HG03175 (cell line): ENCODE measurements at regions not wholly inside any gene's neighbourhood (a gene's known extent, or its start where the extent isn't known, plus 50 kb on each side); places are given as distances from the start of the nearest gene placed in this dataset.

Experiments
- ATAC-seq: cut with Tn5 transposase; IDR thresholded peaks from one replicate; pipeline ENCODE4 v1.9.1; 2021; ENCODE audit warnings: mild to moderate bottlenecking, moderate library complexity; ENCODE audit not compliant: unreplicated experiment

DNA sequence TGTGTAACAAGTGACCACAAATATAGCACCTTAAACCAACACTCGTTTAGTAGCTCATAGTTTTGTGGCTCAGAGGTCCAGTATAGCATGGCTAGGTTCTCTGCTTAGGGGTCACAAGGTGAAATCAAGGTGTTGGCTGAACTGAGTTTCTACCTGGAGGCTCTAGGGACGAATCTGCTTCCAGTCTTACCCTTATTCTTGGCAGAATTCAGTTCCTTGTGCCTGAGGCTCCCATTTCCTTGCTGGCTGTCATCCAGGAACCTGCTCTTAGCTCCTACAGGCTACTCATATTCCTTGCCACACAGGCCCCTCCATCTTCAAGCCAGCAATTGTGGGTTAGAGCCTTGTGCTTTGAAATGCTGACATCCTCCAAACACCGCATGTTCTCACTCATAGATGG, 212.3 kb upstream of the CDH13 start:
- no peak for ATAC-seq

DNA sequence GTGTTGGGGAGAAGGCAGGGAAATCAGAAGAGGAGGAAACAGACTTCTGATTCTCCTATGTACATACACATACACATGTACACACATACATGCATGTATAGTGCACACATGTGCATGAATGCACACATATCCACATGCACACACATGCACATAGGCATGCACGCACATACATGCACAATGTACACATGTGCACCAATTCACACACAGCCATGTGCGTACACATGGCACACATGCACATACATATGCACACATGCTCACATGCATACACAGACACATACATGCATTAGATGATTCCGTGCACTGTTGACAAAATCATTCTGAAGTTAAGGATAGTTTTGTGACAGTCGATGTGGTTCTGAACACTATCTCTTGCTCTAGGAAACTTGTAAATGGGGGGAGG, 214.0 kb upstream of the CDH13 start:
- no peak for ATAC-seq

DNA sequence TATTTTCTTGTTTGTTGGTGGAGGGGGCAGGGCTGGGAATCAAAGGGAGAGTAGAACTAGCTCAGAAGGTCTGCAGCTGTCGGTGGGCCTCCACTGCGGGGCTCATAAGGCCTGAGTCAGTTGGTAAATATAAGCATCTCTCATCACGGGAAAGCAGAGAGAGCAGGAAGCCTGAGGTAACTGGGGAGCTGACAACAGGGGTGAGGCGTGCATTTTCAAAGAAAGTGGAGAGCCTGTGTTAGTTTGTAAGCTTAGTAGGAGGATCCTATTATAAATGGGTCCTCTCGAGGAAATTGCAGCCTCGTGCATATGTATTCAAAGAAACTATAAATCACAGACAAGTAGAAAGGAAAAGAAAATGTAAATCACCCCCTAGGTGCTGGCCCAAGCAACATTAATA, 221.0 kb upstream of the CDH13 start:
- no peak for ATAC-seq

DNA sequence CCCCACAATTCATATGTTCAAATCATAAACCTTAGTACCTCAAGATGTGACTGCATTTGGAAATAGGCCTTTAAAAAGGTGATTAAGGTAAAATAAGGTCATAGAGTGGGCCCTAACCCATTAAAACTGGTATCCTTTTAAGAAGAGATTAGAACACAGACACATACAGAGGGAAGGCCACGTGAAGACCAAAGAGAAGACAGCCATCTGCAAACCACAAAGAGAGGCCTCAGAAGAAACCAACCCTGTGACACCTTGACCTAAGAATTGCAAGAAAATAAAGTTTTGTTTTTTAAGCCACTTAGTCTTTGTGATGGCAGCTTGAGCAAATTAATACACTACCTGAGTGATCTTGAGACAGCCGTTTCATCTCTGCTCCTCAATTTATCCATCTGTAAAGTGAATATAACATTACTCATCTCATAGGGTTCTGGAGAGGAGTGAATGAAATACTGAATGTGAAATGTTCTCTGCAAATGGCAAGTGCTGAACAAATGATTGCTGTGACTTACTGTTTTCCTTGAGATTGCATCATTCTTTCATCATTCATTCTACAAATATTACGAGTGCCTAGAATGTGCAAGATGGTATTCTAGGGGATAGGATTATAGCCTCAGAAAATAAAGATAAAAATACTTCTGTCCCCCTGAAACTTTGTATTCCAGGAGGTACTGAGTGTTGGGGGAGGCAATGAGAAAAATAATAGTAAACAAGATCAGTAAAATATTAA, 222.0 kb upstream of the CDH13 start:
- no peak for ATAC-seq

DNA sequence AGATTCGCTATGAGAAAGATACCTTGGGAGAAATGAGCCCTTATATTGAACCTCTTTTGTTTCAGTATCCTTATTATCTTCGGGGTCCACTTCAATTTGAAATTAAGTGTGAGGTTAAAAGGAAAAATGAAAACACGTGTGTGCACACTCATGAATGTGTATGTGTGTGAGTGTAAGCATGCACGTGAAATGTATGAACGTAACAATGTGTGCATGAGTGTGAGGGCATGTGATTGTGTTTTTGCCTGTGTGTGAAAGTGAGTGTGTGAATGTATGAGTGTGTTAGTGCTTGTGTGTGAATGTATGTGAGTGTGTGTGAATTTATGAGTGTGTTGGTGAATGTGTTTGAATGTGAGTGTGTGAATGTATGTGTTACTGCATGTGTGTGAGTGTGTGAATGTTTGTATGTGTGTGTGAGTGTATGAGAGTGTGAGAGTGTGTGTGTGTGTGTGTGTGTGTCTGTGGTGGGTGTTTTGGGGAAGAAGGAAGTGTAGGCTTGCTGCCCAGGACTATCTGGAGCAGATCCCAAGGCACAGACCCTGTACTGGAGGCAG, 224.0 kb upstream of the CDH13 start:
- no peak for ATAC-seq

DNA sequence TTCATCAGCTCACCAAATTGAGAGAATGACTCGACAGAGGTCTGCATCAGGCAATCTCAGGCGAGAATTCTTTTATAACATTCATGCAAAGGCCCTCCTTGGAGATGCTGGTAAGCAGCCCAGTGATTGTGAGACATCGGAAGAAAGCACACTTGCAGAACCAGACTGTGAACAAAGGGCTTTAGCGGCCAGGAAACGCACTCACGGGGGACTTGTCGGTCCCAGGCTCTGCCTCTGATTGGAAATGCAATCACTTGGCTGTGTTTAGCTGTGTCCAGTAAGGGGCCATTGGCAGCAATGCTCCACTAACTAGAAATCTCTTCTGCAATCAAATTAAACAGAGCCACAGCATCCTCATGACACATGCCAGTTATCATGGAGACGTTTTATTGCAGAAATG, 226.7 kb upstream of the CDH13 start:
- no peak for ATAC-seq

DNA sequence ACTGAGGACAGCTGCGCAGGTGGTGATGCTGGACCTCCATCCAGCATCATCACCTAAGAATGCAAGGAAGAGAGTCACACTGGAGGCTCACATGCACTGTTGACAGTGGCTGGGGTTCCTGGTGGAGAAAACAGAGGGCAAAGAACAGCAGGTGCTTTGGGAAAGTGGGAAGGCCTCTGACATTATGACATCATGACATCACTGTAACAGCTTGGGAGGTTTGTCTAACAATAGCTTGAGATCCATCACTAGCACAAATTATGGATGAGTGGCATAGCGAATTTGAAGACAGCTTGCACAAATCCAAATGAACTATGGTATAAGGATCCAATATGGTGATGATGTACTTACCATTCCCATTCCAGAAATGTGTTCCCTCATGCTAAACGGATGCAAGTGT, 226.5 kb upstream of the MPHOSPH6 start:
- ATAC-seq, result no peak

DNA sequence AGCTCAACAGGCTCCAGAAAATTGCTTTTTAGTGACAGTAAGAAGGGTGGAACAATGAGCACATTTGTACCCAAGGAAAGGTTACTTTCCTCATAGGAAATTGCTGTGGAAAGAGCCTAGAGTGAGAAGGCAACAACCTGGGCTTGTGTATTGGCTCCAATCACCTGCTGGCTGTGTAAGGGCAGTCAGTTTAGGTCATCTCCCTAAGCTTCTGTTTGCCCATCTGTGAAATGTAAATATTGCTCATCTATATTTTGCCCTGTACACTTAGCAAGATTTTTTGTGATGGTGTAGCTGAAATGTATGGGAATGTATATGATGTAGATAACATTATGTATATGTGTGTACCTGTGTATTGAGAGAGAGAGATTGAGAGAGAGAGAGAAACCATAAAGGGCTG, 225.2 kb upstream of the MPHOSPH6 start:
- no peak for ATAC-seq

DNA sequence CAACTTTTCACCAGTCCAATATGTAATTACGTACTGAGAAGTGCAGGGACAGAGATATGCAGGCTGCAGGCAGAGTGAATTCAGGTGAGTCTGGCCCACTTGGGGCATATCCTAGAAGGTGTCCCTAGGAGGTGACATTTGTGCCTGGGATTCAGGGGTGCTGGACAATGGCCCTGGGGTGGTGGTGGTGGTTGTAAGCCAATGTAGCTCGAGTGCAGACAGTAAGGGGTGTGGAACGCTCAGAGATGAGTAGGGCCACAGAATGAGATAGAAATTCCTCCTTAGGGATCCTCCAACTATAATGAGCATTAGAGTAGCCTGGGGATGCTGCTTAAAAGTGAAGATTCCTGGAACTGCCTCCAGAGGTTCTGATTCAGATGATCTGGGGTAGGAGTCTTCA, 221.7 kb upstream of the MPHOSPH6 start:
- no peak for ATAC-seq

DNA sequence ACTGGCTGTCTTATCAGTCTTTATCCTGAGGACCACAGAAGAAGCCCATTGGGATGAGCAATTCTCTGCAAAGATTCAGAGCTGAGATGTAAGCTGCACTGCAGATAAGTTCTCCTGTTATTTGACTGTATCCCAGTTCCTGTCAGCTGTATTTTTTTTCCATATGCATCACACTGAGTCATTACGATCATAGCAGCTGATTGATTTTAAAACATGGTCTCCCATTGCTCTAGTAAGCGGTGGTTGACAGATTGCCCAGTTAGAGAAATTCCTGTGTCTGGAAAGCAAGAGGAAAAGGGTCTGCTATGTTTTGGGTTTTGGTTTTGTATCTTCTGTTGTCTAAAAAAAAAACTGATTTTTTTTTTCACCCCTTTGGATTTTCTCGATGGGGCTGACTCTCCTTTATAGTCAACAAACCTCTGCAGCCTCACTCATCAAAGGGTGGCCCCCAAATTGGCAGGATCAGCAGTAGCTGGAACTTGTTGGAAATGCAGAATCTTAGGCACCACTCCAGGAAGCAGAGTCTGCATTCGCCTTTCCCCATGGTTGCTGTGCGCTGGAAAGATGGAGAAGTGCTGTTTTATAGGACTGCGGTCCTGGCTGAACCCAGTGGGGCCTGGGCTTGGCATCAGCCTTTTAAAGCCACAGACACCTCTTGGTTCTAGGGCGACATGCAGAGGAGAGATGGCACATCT, 220.1 kb upstream of the MPHOSPH6 start:
- ATAC-seq, result no peak

DNA sequence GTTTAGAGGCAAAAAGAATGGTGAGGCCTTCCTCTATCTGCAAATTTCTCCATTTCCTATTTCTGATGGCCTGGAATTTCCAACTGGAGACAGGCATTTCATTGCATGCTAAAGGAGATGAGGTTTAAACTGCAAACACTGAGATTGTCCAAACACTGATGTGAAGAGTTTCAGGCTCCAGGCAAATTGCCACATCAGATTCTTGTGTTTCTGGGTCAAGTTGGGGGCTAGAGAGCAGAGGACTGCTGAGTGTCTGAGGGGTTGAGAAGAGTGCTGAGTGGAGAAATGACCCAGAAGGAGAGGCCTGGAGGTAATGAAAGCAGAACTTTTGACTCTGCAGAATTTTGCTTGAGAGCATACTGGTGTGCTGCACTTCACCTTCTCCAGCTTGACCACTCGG, 216.7 kb upstream of the MPHOSPH6 start:
- ATAC-seq, result no peak

DNA sequence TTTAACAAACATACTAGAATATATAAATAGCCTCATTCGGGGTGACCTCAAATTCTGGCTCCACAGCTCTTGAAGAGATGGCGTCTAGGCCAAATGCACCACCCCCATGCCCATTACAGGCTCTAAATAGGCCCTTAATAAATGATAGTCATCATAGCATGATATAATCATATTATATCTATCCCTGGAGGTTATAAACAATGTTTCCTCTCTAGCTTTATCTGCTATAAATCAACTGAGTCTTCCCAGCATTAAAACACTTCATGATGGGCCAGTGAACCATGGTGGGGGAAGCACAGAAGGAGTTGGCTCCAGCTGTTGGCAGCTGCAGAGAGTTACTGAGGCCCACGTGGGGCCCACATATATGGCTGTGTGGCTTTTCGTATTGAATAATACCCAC, 214.9 kb upstream of the MPHOSPH6 start:
- no peak for ATAC-seq

DNA sequence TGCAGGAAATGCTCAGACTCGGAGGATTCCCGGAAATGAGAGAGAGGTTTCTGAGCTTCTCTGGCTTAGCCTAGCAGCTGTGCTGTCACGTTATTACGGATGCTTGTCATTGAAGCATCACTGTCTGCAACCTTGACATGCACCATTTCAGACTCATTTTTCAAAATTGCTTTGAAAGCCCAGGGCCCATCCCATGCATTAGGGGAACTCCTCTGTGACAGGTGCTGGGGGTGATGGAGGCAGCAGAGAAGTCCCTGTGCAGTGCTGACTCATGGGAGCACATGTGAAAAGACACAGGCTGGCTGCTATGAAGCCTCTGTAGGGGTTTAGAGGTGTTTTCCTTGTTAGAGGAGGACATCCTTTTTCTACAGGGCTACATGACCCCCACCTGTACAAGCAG, 214.0 kb upstream of the MPHOSPH6 start:
- no peak for ATAC-seq

DNA sequence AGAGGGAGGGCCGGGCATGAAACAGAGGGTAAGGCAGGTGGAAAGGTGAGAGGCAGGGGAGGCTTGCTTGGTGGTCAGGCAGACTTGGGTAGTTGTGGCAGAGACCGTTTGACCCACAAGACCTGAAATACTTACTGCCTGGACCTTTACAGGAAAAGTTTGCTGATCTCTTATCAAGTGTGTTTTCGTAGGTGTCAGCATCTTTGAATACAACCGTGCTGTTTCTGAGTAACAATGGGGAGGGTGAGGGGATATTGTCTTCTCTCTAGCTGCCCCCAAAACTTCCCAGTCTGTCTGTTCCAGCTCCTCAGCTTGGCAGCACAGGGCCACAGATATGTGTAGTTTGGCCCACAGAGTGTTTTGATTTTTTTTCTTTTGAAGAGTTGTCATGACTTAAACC, 212.5 kb upstream of the MPHOSPH6 start:
- no peak for ATAC-seq

DNA sequence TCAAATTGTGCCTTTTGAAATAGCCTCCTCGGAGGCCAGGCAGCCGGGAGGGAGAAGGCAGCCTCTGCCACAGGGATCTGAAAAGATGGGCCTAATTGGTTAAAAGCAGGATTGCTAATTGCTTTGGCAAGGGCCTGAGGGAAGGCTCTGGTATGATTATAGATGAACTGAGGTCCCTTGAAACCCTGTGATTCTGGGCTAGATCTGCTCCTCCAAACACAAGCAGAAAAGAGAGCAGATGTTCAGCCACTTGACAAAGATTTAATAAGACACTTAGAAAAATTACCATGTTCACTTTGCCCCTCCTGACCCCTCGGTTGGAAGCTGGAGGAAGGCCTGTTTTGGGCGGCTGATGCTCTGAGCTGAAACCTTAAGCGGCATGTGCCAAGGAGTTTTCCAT, 209.5 kb upstream of the MPHOSPH6 start:
- no peak for ATAC-seq

DNA sequence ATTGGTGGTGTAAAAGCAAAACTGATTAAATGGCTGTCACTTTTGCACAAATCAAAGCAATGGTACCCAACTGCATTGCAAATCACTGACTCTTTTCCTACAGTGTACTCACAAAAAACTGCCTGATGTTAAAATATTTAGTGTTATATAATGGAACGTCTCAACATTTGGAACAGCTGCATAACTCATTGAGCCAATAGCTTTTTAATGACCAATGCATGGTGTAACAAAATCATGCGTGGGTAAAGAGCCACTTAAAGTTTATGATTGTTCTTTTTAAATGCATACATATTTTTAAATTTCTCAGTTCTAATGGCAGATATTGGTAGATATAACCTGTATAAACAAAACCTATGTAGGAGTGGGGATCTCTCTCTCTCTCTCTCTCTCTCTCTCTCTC, 204.0 kb upstream of the MPHOSPH6 start:
- ATAC-seq, result no peak

DNA sequence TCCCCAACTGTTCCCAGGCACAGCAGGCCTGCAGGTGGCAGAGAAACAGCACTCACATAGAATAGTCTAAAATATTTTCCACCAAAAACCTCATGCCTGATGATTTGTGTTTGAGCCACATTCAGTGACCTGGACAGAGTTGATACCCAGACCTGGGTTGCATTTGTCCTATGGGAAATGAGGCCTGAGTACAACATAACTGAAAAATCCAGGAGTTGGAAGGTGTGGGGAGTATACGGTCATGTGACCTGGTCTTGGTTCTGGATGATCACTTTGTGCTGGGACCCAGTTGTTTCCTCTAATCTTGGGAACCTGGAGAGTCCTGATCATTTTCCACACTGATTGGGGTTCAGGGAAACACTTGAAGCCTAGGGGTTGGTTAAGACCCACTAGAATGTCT, 200.3 kb upstream of the MPHOSPH6 start:
- ATAC-seq, result no peak

DNA sequence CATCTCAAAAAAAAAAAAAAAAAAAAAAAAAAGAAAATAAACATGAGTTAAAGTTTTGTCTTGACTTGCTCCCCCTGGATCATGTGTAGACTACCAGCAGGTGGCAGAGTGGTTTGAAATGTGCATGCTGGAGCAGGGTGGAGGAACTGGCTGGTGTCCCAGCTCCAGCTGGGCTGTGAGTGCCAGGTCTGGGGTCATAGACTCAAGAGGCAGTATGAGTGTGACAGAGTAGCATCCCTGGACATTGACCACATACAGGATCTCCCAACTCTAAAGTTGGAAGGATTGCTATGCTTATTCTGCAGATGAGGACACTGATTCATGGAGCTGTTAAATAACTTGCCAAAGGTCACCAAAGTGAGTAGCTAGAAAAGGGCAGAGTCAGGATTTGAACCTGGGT, 198.0 kb upstream of the MPHOSPH6 start:
- ATAC-seq, result no peak

DNA sequence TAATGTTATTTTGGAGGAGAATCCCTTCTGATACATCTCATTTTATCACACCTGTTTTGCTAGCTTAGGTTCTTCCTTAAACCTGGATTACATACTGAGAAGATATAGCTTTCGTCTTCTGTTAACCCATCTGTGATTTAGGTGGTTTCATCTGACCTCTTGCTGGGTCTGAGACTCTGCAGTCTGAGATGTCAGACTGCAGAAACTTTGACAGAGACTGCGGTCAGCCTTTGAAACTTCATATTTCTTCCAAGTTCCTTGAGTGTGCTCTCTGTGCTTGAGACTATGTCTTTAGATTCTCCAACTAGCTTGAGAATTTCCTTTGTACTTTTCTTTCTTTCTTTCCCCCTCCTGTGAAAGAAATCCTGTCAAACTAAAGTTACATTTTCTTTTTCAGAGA, 196.4 kb upstream of the MPHOSPH6 start:
- ATAC-seq, result no peak

DNA sequence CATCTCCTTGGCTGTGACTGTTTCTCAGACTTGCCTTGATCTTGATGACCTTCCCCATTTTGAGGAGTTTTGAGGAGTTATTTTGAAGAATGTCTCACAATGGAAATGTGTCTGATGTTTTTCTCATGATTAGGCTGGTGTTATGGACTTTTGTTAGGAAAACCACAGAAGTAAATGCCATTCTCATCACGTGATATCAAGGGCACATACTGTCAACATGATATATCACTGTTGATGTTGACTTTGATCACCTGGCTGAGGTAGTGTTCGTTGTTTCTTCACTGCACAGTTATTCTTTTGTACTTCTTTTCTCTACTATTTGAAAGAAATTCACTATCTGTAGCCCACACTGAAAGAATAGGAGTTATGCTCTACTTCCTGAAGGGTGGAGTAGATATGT, 194.7 kb upstream of the MPHOSPH6 start:
- ATAC-seq, result no peak

DNA sequence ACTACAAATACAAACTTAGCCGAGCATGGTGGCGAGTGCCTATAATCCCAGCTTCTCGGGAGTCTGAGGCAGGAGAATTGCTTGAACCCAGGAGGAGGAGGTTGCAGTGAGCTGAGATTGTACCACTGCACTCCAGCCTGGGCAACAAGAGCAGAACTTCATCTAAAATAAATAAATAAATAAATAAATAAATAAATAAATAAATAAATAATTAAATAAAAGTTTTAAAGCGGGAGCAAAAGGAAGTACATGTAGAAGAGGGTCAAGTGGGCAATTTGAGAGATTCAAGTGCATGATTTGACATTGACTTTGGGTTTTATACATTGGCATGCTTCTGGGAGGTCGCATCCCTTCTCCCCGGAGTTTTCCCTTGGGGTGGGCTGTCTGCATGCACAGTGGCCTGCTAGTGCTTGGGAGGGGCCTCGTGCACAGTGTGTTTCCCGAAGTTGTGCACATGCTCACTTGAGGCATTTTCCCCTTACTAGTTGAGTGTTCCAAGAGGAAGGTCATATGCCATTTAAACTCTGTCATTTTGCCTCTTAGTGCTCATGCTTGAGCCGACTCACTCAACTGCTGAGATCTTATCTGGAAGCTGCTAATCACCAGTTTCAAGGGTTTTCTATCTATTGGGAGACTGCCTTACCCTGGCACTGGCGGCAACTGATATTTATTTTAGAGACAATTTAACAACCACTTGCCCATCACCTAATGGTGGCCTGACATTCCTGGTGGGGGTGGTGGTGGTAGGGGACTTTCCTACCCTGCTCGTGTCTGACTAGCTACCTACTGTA, 193.2 kb upstream of the MPHOSPH6 start:
- ATAC-seq, result no peak

DNA sequence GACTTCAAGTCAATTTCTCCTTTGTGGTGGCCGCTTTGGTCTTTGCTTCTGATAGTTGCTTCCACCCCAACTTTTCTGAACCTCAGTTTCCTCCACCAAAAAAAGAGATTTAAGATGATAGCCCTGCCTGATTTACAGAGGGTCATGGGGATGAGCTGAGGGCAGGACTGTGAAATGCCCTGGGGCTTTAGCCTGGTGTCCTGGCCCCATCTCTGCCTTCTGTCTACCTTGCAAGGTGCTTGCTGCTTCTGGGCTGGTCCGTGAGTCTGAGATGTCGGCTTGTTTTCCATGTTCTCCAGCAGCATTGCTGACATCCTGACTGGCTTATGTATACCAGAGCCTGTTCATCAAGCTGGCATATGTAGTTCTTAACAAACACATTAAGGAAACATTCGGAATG, 191.9 kb upstream of the MPHOSPH6 start:
- ATAC-seq, result no peak
